IPS-20b (cell line): ENCODE measurements at regions not wholly inside any gene's neighbourhood (a gene's known extent, or its start where the extent isn't known, plus 50 kb on each side); places are given as distances from the start of the nearest gene placed in this dataset.

ENCODE experiments used
- H3K27ac ChIP-seq: one replicate; pipeline ENCODE4 v1.5.1; 2013; ENCODE audit warnings: low read length
- H3K27me3 ChIP-seq: 2 replicates; pipeline ENCODE4 v1.6.1; 2013; ENCODE audit warnings: mild to moderate bottlenecking, low read length, inconsistent platforms; ENCODE audit not compliant: insufficient read depth
- H3K36me3 ChIP-seq: 2 replicates; pipeline ENCODE4 v1.6.1; 2013; ENCODE audit warnings: low read depth, mild to moderate bottlenecking, inconsistent platforms, low read length, moderate library complexity; ENCODE audit not compliant: insufficient read depth
- H3K4me1 ChIP-seq: 2 replicates; pipeline ENCODE4 v1.6.1; 2013; ENCODE audit warnings: mild to moderate bottlenecking, control low read depth, inconsistent platforms, low read length, moderate library complexity; ENCODE audit not compliant: insufficient read depth
- H3K4me3 ChIP-seq: 2 replicates; pipeline ENCODE4 v1.5.1; 2013; ENCODE audit warnings: mild to moderate bottlenecking, low read length, inconsistent platforms
- H3K9ac ChIP-seq: 2 replicates; pipeline ENCODE4 v1.6.1; 2013; ENCODE audit warnings: low read depth, mild to moderate bottlenecking, inconsistent platforms, low read length, moderate library complexity
- H3K9me3 ChIP-seq: 2 replicates; pipeline ENCODE4 v1.6.1; 2013; ENCODE audit warnings: mild to moderate bottlenecking, low read depth, low read length, inconsistent platforms; ENCODE audit not compliant: insufficient read depth

- Histone ChIP-seq H3K4me3 (no peak overlapping the region), H3K9me3 (no peaks in the 10 kb centered on the region), H3K4me1 (no peaks in the 10 kb centered on the region; the same call in 1 of the 2 replicates), H3K36me3 (no peaks in the 10 kb centered on the region), H3K27ac (no peak overlapping the region), H3K9ac (no peak overlapping the region), H3K27me3 (no peaks in the 10 kb centered on the region)
Measured at GRCh38 chr18:38902796-38903195, 1337.2 kb upstream of the CELF4 start.

GRCh38 chr18:38900445-38900844, 1334.8 kb upstream of the CELF4 start:
- Histone ChIP-seq H3K27me3 (no peaks in the 10 kb centered on the region), H3K4me3 (no peak overlapping the region), H3K27ac (no peak overlapping the region), H3K9ac (no peak overlapping the region), H3K9me3 (no peaks in the 10 kb centered on the region), H3K4me1 (no peaks in the 10 kb centered on the region; the same call in 1 of the 2 replicates), H3K36me3 (no peaks in the 10 kb centered on the region)

- H3K27ac ChIP-seq = no peak overlapping the region
- no peaks in the 10 kb centered on the region for H3K36me3 ChIP-seq
- no peaks in the 10 kb centered on the region for H3K9me3 ChIP-seq
- no peak overlapping the region for H3K4me3 ChIP-seq
- no peaks in the 10 kb centered on the region for H3K27me3 ChIP-seq
- H3K4me1 ChIP-seq = no peaks in the 10 kb centered on the region; the same call in 1 of the 2 replicates
- H3K9ac ChIP-seq = no peak overlapping the region
Measured at GRCh38 chr18:38900031-38900430, 1334.4 kb upstream of the CELF4 start.

GRCh38 chr18:38899252-38899651, 1333.7 kb upstream of the CELF4 start:
- no peak overlapping the region for H3K27ac ChIP-seq
- no peak overlapping the region for H3K9ac ChIP-seq
- H3K27me3 ChIP-seq = no peaks in the 10 kb centered on the region
- H3K4me3 ChIP-seq = no peak overlapping the region
- H3K4me1 ChIP-seq = no peaks in the 10 kb centered on the region; the same call in 1 of the 2 replicates
- no peaks in the 10 kb centered on the region for H3K36me3 ChIP-seq
- no peaks in the 10 kb centered on the region for H3K9me3 ChIP-seq

- no peaks in the 10 kb centered on the region for H3K36me3 ChIP-seq
- no peak overlapping the region for H3K9ac ChIP-seq
- H3K9me3 ChIP-seq = no peaks in the 10 kb centered on the region
- H3K27me3 ChIP-seq = no peaks in the 10 kb centered on the region
- no peak overlapping the region for H3K27ac ChIP-seq
- no peak overlapping the region for H3K4me3 ChIP-seq
- no peaks in the 10 kb centered on the region; the same call in 1 of the 2 replicates for H3K4me1 ChIP-seq
Measured at GRCh38 chr18:38898167-38898566, 1332.6 kb upstream of the CELF4 start.

- Histone ChIP-seq H3K36me3 (no peaks in the 10 kb centered on the region), H3K9me3 (no peaks in the 10 kb centered on the region), H3K4me1 (no peaks in the 10 kb centered on the region; the same call in 1 of the 2 replicates), H3K4me3 (no peak overlapping the region), H3K27ac (no peak overlapping the region), H3K9ac (no peak overlapping the region), H3K27me3 (no peaks in the 10 kb centered on the region)
Measured at GRCh38 chr18:38895560-38895959, 1330.0 kb upstream of the CELF4 start.

GRCh38 chr18:38887671-38888020, 1322.0 kb upstream of the CELF4 start:
- Histone ChIP-seq H3K27ac (no peak overlapping the region), H3K27me3 (no peaks in the 10 kb centered on the region), H3K36me3 (no peaks in the 10 kb centered on the region), H3K4me3 (no peak overlapping the region), H3K4me1 (no peaks in the 10 kb centered on the region), H3K9me3 (no peaks in the 10 kb centered on the region), H3K9ac (no peak overlapping the region)

GRCh38 chr18:38886861-38887670, 1321.5 kb upstream of the CELF4 start:
- no peak overlapping the region for H3K4me3 ChIP-seq
- H3K4me1 ChIP-seq = no peaks in the 10 kb centered on the region
- H3K27me3 ChIP-seq = no peaks in the 10 kb centered on the region
- no peaks in the 10 kb centered on the region for H3K36me3 ChIP-seq
- no peaks in the 10 kb centered on the region for H3K9me3 ChIP-seq
- no peak overlapping the region for H3K9ac ChIP-seq
- no peak overlapping the region for H3K27ac ChIP-seq

- Histone ChIP-seq H3K9ac (no peak overlapping the region), H3K9me3 (no peaks in the 10 kb centered on the region), H3K27me3 (no peaks in the 10 kb centered on the region), H3K27ac (no peak overlapping the region), H3K36me3 (no peaks in the 10 kb centered on the region), H3K4me1 (no peaks in the 10 kb centered on the region), H3K4me3 (no peak overlapping the region)
Measured at GRCh38 chr18:38886235-38886634, 1320.6 kb upstream of the CELF4 start.

GRCh38 chr18:38884050-38884449, 1318.5 kb upstream of the CELF4 start:
- Histone ChIP-seq H3K9ac (no peak overlapping the region), H3K27ac (no peak overlapping the region), H3K36me3 (no peaks in the 10 kb centered on the region), H3K9me3 (no peaks in the 10 kb centered on the region), H3K27me3 (no peaks in the 10 kb centered on the region), H3K4me1 (no peaks in the 10 kb centered on the region), H3K4me3 (no peak overlapping the region)

- Histone ChIP-seq H3K9me3 (no peaks in the 10 kb centered on the region), H3K27ac (no peak overlapping the region), H3K36me3 (no peaks in the 10 kb centered on the region), H3K27me3 (no peaks in the 10 kb centered on the region), H3K4me3 (no peak overlapping the region), H3K4me1 (no peaks in the 10 kb centered on the region), H3K9ac (no peak overlapping the region)
Measured at GRCh38 chr18:38883111-38883510, 1317.5 kb upstream of the CELF4 start.

GRCh38 chr18:38879871-38880270, 1314.3 kb upstream of the CELF4 start:
- Histone ChIP-seq H3K9ac (no peak overlapping the region), H3K36me3 (no peaks in the 10 kb centered on the region), H3K4me3 (no peak overlapping the region), H3K27me3 (no peaks in the 10 kb centered on the region), H3K4me1 (no peaks in the 10 kb centered on the region), H3K9me3 (no peaks in the 10 kb centered on the region), H3K27ac (no peak overlapping the region)
